ENCODE measurements at regions not wholly inside any gene's neighbourhood (a gene's known extent, or its start where the extent isn't known, plus 50 kb on each side); places are given as distances from the start of the nearest gene placed in this dataset.

- TF ChIP-seq CTCF (tag by site-specific recombination; IDR thresholded peaks at IDR 0.05) (no peak), ZBTB10 (tag by site-specific recombination; IDR thresholded peaks at IDR 0.05) (no peak), ZNF19 (tag by site-specific recombination; IDR thresholded peaks at IDR 0.05; ENCODE audit: low read depth) (no peak), ZNF362 (tag by site-specific recombination; IDR thresholded peaks at IDR 0.05) (no peak), YY1 (tag by site-specific recombination; IDR thresholded peaks at IDR 0.05) (no peak), GLIS2 (tag by site-specific recombination; IDR thresholded peaks at IDR 0.05) (no peak)
Observed at GRCh38 chr21:35288238-35288637, 239.1 kb upstream of the RUNX1 start.

All from HEK293 (cell line).